Left lung (tissue), 4 donors: ENCODE measurements at regions not wholly inside any gene's neighbourhood (a gene's known extent, or its start where the extent isn't known, plus 50 kb on each side); places are given as distances from the start of the nearest gene placed in this dataset.

Source experiments
- ATAC-seq: fragments of 200-7000 bp; cut with Tn5 transposase; one replicate; pipeline ENCODE4 v1.9.1; 2020; ENCODE audit warnings: moderate library complexity
- DNase-seq, 4 donors: peaks; one replicate each; pipeline ENCODE4 v3.0.0-alpha.2; 2013 to 2020
- H3K27ac ChIP-seq, 2 donors: fragments of 200-600 bp; sonication (generic) in 1 of 2; one replicate each; pipeline versions ENCODE4 v1.5.0 to v1.8.0; 2020 to 2021
- H3K27me3 ChIP-seq, 2 donors: fragments of 200-600 bp; sonication (generic) in 1 of 2; one replicate each; pipeline versions ENCODE4 v1.5.0 to v1.8.0; 2020 to 2021
- H3K36me3 ChIP-seq, 2 donors: fragments of 200-600 bp; sonication (generic) in 1 of 2; one replicate each; pipeline versions ENCODE4 v1.5.0 to v1.8.0; 2020 to 2021
- H3K4me1 ChIP-seq, 2 donors: fragments of 200-600 bp; one replicate each; pipeline ENCODE4 v1.8.0; 2021
- H3K4me3 ChIP-seq, 2 donors: fragments of 200-600 bp; sonication (generic) in 1 of 2; one replicate each; pipeline versions ENCODE4 v1.5.0 to v1.8.0; 2020 to 2021; ENCODE audit warnings: mild to moderate bottlenecking in 1 of 2
- H3K9me3 ChIP-seq, 2 donors: fragments of 200-600 bp; sonication (generic) in 1 of 2; one replicate each; pipeline versions ENCODE4 v1.5.0 to v1.8.0; 2020 to 2021
- CTCF ChIP-seq, 2 donors: fragments of 200-600 bp; sonication (generic) in 1 of 2; IDR thresholded peaks; one replicate each; pipeline versions ENCODE4 v1.5.0 to v1.8.0; 2021; ENCODE audit warnings: antibody characterized with exemption in 2 of 2
- intact Hi-C, 2 donors: fragments of 100-400 bp; cut with DNase I; formaldehyde crosslinking; loops; one replicate each; pipeline versions ENCODE4 v1.11.2 to v1.14.2; 2022
- donor health status: DM: no; HTN: yes; CAD: no.
- donor health status: DM: no; HTN: no; CAD: no.

GRCh38 chr2:45124456-45124855 is 115.2 kb upstream of the SIX2 start:
- intact Hi-C loops, result no loop called here
- DNase-seq, result no peak

GRCh38 chr2:45123521-45124191 is 114.4 kb upstream of the SIX2 start:
- no peak overlapping the region for H3K4me3 ChIP-seq
- H3K27ac ChIP-seq, result no peak overlapping the region
- peaks cover 0 to 7% of the 10 kb centered on the region in 2 donors for H3K4me1 ChIP-seq
- TF ChIP-seq CTCF (IDR thresholded peaks at IDR 0.05), result no peak
- ATAC-seq, result no peak
- intact Hi-C loops, result no loop called here
- H3K9me3 ChIP-seq, result no peaks in the 10 kb centered on the region
- H3K36me3 ChIP-seq, result no peaks in the 10 kb centered on the region
- H3K27me3 ChIP-seq, result no peaks in the 10 kb centered on the region
- DNase-seq, result no peak

More at GRCh38 chr2:45124456-45124855, 115.2 kb upstream of the SIX2 start:
- Histone ChIP-seq H3K27ac (no peak overlapping the region), H3K4me1 (peaks cover 0 to 7% of the 10 kb centered on the region in 2 donors), H3K9me3 (no peaks in the 10 kb centered on the region), H3K27me3 (no peaks in the 10 kb centered on the region), H3K36me3 (no peaks in the 10 kb centered on the region), H3K4me3 (no peak overlapping the region)
- ATAC-seq, result no peak
- no peak for TF ChIP-seq CTCF (IDR thresholded peaks at IDR 0.05)

GRCh38 chr2:45123065-45123464 is 113.8 kb upstream of the SIX2 start:
- no peak overlapping the region for H3K27ac ChIP-seq
- no peak for TF ChIP-seq CTCF (IDR thresholded peaks at IDR 0.05)
- no peaks in the 10 kb centered on the region for H3K27me3 ChIP-seq
- no peaks in the 10 kb centered on the region for H3K9me3 ChIP-seq
- no peak for DNase-seq
- H3K4me3 ChIP-seq, result no peak overlapping the region
- intact Hi-C loops, result no loop called here
- peaks cover 0 to 7% of the 10 kb centered on the region in 2 donors for H3K4me1 ChIP-seq
- ATAC-seq, result no peak
- no peaks in the 10 kb centered on the region for H3K36me3 ChIP-seq

- no peaks in the 10 kb centered on the region for H3K36me3 ChIP-seq
- DNase-seq (no peak), ATAC-seq (peak; percentile 74)
- intact Hi-C loops, result no loop called here
- no peak for TF ChIP-seq CTCF (IDR thresholded peaks at IDR 0.05)
- no peak overlapping the region for H3K27ac ChIP-seq
- no peaks in the 10 kb centered on the region for H3K27me3 ChIP-seq
- no peaks in the 10 kb centered on the region for H3K9me3 ChIP-seq
- H3K4me1 ChIP-seq, result peaks cover 0 to 7% of the 10 kb centered on the region in 2 donors
- H3K4me3 ChIP-seq, result no peak overlapping the region
These were observed 112.1 kb upstream of the SIX2 start for GRCh38 chr2:45121236-45121927.

- peaks cover 0 to 7% of the 10 kb centered on the region in 2 donors for H3K4me1 ChIP-seq
- ATAC-seq (peak; percentile 33), DNase-seq (no peak)
- no peak overlapping the region for H3K4me3 ChIP-seq
- intact Hi-C loops, result no loop called here
- no peaks in the 10 kb centered on the region for H3K9me3 ChIP-seq
- TF ChIP-seq CTCF (IDR thresholded peaks at IDR 0.05), result no peak
- H3K36me3 ChIP-seq, result no peaks in the 10 kb centered on the region
- H3K27ac ChIP-seq, result no peak overlapping the region
- H3K27me3 ChIP-seq, result no peaks in the 10 kb centered on the region
These were observed 111.3 kb upstream of the SIX2 start for GRCh38 chr2:45120546-45120945.
